Prostate gland (tissue), 2 donors: ENCODE measurements at regions not wholly inside any gene's neighbourhood (a gene's known extent, or its start where the extent isn't known, plus 50 kb on each side); places are given as distances from the start of the nearest gene placed in this dataset.

Experiments used
- POLR2A ChIP-seq: fragments of 450-650 bp; IDR thresholded peaks from one replicate; pipeline ENCODE4 v1.6.1; 2016; ENCODE audit warnings: antibody characterized with exemption, mild to moderate bottlenecking
- TF ChIP-seq, protein P1 (sequence below), 4 experiments: fragments of 200-600 bp in 2 of 4; fragments of 450-650 bp in 2 of 4; sonication (generic) in 2 of 4; IDR thresholded peaks; 1 replicate in 3 of 4; 2 replicates in 1 of 4; pipeline ENCODE4 v1.5.1; 2016 to 2019; ENCODE audit warnings: antibody characterized with exemption in 4 of 4, mild to moderate bottlenecking in 2 of 4, moderate library complexity in 2 of 4

DNA sequence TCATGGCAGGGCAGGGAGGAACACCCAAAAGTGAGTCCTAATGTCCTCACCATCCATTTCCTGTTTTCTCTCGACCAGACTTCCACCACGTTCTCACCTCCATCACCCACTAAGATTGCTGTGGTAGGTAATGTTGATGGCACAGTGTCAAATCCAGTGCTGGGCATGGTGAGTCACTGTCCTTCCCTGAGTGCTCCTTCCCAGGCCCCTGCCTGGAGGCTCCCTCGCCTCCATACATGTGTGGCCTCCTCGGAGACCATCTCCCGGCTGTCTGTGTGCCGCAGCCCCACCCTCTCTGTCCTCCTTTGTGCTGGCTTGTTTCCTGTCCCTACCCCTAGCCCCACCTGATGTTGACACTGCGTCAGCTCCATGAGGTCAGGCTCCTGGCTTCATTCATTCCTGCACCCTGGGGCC, 177.5 kb downstream of the SYK start:
- TF ChIP-seq, protein P1, sequence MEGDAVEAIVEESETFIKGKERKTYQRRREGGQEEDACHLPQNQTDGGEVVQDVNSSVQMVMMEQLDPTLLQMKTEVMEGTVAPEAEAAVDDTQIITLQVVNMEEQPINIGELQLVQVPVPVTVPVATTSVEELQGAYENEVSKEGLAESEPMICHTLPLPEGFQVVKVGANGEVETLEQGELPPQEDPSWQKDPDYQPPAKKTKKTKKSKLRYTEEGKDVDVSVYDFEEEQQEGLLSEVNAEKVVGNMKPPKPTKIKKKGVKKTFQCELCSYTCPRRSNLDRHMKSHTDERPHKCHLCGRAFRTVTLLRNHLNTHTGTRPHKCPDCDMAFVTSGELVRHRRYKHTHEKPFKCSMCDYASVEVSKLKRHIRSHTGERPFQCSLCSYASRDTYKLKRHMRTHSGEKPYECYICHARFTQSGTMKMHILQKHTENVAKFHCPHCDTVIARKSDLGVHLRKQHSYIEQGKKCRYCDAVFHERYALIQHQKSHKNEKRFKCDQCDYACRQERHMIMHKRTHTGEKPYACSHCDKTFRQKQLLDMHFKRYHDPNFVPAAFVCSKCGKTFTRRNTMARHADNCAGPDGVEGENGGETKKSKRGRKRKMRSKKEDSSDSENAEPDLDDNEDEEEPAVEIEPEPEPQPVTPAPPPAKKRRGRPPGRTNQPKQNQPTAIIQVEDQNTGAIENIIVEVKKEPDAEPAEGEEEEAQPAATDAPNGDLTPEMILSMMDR (IDR thresholded peaks at IDR 0.05), result no peak
- TF ChIP-seq POLR2A, result no peak
